Activated B cell treated with CpG ODN at 0.5 μM for 24 hours (primary cell): ENCODE measurements at regions not wholly inside any gene's neighbourhood (a gene's known extent, or its start where the extent isn't known, plus 50 kb on each side); places are given as distances from the start of the nearest gene placed in this dataset.

Experiments
- ATAC-seq: fragments of 200-7000 bp; cut with Tn5 transposase; one replicate; pipeline ENCODE4 v1.10.0; 2021; ENCODE audit warnings: low read depth, mild to moderate bottlenecking, moderate library complexity
- CTCF ChIA-PET: fragments of 350-600 bp; sonication (Branson Sonifier 250); formaldehyde crosslinking; loops from one replicate; lab custom pipeline; 2021; ENCODE audit warnings: antibody characterized with exemption; lab: Charles Lee
- POLR2A ChIA-PET: fragments of 350-600 bp; sonication (Branson Sonifier 250); formaldehyde crosslinking; loops from one replicate; lab custom pipeline; 2021; ENCODE audit warnings: antibody characterized with exemption; lab: Charles Lee
- DNase-seq: peaks from one replicate; pipeline ENCODE4 v3.0.0; 2022
- H3K27ac Mint-ChIP-seq: one replicate; pipeline ENCODE4 v1.8.0; 2020; ENCODE audit warnings: mixed read lengths
- H3K27me3 Mint-ChIP-seq: one replicate; pipeline ENCODE4 v1.8.0; 2021; ENCODE audit warnings: mixed read lengths
- H3K36me3 Mint-ChIP-seq: one replicate; pipeline ENCODE4 v1.8.0; 2021; ENCODE audit warnings: low read depth, mixed read lengths
- H3K4me1 Mint-ChIP-seq: one replicate; pipeline ENCODE4 v1.8.0; 2021; ENCODE audit warnings: mixed read lengths
- H3K4me3 Mint-ChIP-seq: one replicate; pipeline ENCODE4 v1.8.0; 2020; ENCODE audit warnings: mild to moderate bottlenecking, mixed read lengths
- H3K9me3 Mint-ChIP-seq: one replicate; pipeline ENCODE4 v1.8.0; 2020; ENCODE audit warnings: mixed read lengths
- CTCF ChIP-seq: fragments of 200-600 bp; IDR thresholded peaks from one replicate; pipeline ENCODE4 v1.8.0; 2022; ENCODE audit warnings: antibody characterized with exemption, mild to moderate bottlenecking
- intact Hi-C: fragments of 100-400 bp; cut with micrococcal nuclease; formaldehyde crosslinking; loops from one replicate; pipeline ENCODE4 v1.15.1; 2024

GRCh38 chr11:116110356-116110755 is 606.1 kb upstream of the CADM1 start:
- ChIA-PET POLR2A (no interaction called here), CTCF (no interaction called here)
- Mint-ChIP-seq H3K27me3 (no peaks in the 10 kb centered on the region), H3K9me3 (no peaks in the 10 kb centered on the region), H3K4me1 (no peaks in the 10 kb centered on the region), H3K36me3 (no peaks in the 10 kb centered on the region), H3K4me3 (no peak overlapping the region), H3K27ac (no peak overlapping the region)
- TF ChIP-seq CTCF, result no peak
- intact Hi-C loops, result no loop called here
- ATAC-seq (no peak), DNase-seq (no peak)

GRCh38 chr11:116109228-116109627 is 605.0 kb upstream of the CADM1 start:
- POLR2A ChIA-PET, result no interaction called here
- no peak for TF ChIP-seq CTCF
- H3K4me1 Mint-ChIP-seq, result no peaks in the 10 kb centered on the region
- H3K4me3 Mint-ChIP-seq, result no peak overlapping the region
- H3K27ac Mint-ChIP-seq, result no peak overlapping the region
- ATAC-seq (no peak), DNase-seq (no peak)
- no peaks in the 10 kb centered on the region for H3K36me3 Mint-ChIP-seq
- CTCF ChIA-PET, result no interaction called here
- intact Hi-C loops, result no loop called here
- H3K27me3 Mint-ChIP-seq, result no peaks in the 10 kb centered on the region
- H3K9me3 Mint-ChIP-seq, result no peaks in the 10 kb centered on the region

- ATAC-seq (no peak), DNase-seq (no peak)
- Mint-ChIP-seq H3K27me3 (no peaks in the 10 kb centered on the region), H3K9me3 (no peaks in the 10 kb centered on the region), H3K27ac (no peak overlapping the region), H3K4me1 (no peaks in the 10 kb centered on the region), H3K36me3 (no peaks in the 10 kb centered on the region), H3K4me3 (no peak overlapping the region)
- intact Hi-C loops, result no loop called here
- no peak for TF ChIP-seq CTCF
- ChIA-PET POLR2A (no interaction called here), CTCF (no interaction called here)
Measured at GRCh38 chr11:116108161-116108560, 603.9 kb upstream of the CADM1 start.

- intact Hi-C loops, result no loop called here
- no peak for TF ChIP-seq CTCF
- DNase-seq, result no peak
- no peaks in the 10 kb centered on the region for H3K4me1 Mint-ChIP-seq
- no peaks in the 10 kb centered on the region for H3K27me3 Mint-ChIP-seq
- H3K36me3 Mint-ChIP-seq, result no peaks in the 10 kb centered on the region
- ATAC-seq, result no peak
- no peak overlapping the region for H3K4me3 Mint-ChIP-seq
- ChIA-PET CTCF (no interaction called here), POLR2A (no interaction called here)
- H3K27ac Mint-ChIP-seq, result no peak overlapping the region
- no peaks in the 10 kb centered on the region for H3K9me3 Mint-ChIP-seq
Measured at GRCh38 chr11:116107229-116107628, 603.0 kb upstream of the CADM1 start.

- Mint-ChIP-seq H3K36me3 (no peaks in the 10 kb centered on the region), H3K4me3 (no peak overlapping the region), H3K9me3 (no peaks in the 10 kb centered on the region), H3K4me1 (no peaks in the 10 kb centered on the region), H3K27ac (no peak overlapping the region), H3K27me3 (no peaks in the 10 kb centered on the region)
- intact Hi-C loops, result no loop called here
- ATAC-seq (no peak), DNase-seq (no peak)
- CTCF ChIA-PET, result no interaction called here
- POLR2A ChIA-PET, result no interaction called here
- no peak for TF ChIP-seq CTCF
Measured at GRCh38 chr11:116104498-116105174, 600.4 kb upstream of the CADM1 start.
